MM.1S (cell line): ENCODE measurements at regions not wholly inside any gene's neighbourhood (a gene's known extent, or its start where the extent isn't known, plus 50 kb on each side); places are given as distances from the start of the nearest gene placed in this dataset.

Experiments used
- EZH2 ChIP-seq: fragments of 300-600 bp; sonication (generic); optimal IDR thresholded peaks from 2 replicates; pipeline ENCODE3; 2017; ENCODE audit warnings: low read depth, mild to moderate bottlenecking, antibody characterized with exemption, low read length, mixed read lengths
- EZH2phosphoT487 ChIP-seq: fragments of 300-600 bp; sonication (generic); IDR thresholded peaks from 2 replicates; pipeline ENCODE4 v1.6.1; 2018; ENCODE audit warnings: antibody characterized with exemption, low read length
- TF ChIP-seq, protein P1 (sequence below): fragments of 300-600 bp; sonication (generic); IDR thresholded peaks from 2 replicates; pipeline ENCODE4 v1.5.1; 2016; ENCODE audit warnings: antibody characterized with exemption, low read length, mixed read lengths

DNA sequence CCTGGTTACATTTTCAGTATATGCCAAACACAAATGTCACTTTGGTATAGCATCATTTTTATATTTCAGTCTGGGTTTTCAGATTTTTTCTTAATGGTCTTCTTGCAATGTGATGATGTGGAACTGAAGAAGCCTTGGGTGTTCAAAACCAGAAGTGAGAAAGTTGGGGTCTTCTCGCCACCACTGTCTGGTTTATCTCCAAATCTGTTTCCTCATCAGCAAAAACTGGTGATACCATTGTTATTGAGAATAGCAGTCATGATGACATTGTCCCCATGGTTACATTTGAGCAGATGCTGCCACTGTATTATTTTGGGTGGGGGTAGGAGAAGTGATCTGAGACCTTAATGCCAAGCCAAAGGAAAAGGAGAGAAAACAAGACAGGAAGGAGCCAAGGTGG lies 85.9 kb upstream of the MAP3K1 start:
- TF ChIP-seq, protein P1, sequence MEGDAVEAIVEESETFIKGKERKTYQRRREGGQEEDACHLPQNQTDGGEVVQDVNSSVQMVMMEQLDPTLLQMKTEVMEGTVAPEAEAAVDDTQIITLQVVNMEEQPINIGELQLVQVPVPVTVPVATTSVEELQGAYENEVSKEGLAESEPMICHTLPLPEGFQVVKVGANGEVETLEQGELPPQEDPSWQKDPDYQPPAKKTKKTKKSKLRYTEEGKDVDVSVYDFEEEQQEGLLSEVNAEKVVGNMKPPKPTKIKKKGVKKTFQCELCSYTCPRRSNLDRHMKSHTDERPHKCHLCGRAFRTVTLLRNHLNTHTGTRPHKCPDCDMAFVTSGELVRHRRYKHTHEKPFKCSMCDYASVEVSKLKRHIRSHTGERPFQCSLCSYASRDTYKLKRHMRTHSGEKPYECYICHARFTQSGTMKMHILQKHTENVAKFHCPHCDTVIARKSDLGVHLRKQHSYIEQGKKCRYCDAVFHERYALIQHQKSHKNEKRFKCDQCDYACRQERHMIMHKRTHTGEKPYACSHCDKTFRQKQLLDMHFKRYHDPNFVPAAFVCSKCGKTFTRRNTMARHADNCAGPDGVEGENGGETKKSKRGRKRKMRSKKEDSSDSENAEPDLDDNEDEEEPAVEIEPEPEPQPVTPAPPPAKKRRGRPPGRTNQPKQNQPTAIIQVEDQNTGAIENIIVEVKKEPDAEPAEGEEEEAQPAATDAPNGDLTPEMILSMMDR, result no peak
- no peak for TF ChIP-seq EZH2
- no peak for TF ChIP-seq EZH2phosphoT487
